ENCODE measurements at regions not wholly inside any gene's neighbourhood (a gene's known extent, or its start where the extent isn't known, plus 50 kb on each side); places are given as distances from the start of the nearest gene placed in this dataset.

DNA sequence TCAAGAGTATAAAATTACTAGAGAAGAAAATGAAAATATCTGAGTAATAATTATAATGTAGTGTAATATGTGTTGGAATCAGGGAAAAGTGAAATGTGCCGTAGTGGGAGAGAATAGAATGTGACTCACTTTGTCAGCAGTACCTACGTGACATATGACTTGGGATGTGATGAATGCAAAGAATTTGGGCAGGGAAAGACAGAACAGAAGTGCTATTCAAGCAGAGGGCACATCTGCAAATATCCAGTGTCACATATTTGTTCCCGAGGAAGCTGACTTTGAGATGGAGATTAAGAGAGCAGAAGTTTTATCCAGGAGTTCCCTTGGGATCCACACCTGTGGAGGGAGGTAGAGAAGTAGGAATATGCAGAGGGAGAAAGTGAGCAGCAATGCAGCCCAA, 69.3 kb upstream of the HS3ST1 start:
- TF ChIP-seq POLR2AphosphoS5 (IDR thresholded peaks at IDR 0.05; ENCODE audit: low read depth, low read length) (no peak), TAF1 (IDR thresholded peaks at IDR 0.05; ENCODE audit: borderline replicate concordance, insufficient read depth, low read length) (no peak), FOXP2 (optimal IDR thresholded peaks at IDR 0.05; ENCODE audit: borderline replicate concordance, extremely low read depth, extremely low read length, insufficient read depth) (no peak), SIN3A (IDR thresholded peaks at IDR 0.05; ENCODE audit: borderline replicate concordance, insufficient read depth, low read length) (no peak), REST (IDR thresholded peaks at IDR 0.05; ENCODE audit: insufficient read depth in 1 of 2, low read depth in 2 of 2, low read length in 2 of 2) (no peak)

DNA sequence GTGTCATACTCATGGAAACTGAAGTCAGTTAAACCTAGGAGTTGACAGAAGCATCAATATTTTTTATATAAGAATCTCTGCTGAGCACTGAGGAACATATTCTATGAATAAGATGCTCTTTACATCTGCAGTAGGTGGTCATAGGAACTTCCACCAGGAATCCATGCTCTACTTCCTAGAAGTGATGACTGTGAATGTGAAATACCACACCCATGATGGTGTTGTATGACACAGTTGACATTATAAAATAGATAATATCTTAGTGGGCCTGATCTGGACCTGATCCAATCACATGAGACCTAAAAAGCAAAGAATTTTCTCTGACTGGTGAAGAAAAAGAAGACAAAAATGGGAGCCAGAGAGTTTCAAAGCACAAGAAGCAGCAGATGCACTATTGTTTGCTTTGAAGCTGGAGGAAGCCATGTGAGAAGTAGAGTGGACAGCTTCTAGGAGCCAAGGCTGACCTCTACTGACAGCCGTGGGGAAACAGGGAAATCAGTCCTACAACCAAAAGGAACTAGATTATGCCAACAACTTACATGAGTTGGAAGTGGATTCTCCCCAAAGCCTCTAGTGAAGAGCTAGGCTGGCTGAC, 68.6 kb upstream of the HS3ST1 start:
- TF ChIP-seq SIN3A (IDR thresholded peaks at IDR 0.05; ENCODE audit: borderline replicate concordance, insufficient read depth, low read length) (no peak), TAF1 (IDR thresholded peaks at IDR 0.05; ENCODE audit: borderline replicate concordance, insufficient read depth, low read length) (no peak), REST (IDR thresholded peaks at IDR 0.05; ENCODE audit: insufficient read depth in 1 of 2, low read depth in 2 of 2, low read length in 2 of 2) (no peak), POLR2AphosphoS5 (IDR thresholded peaks at IDR 0.05; ENCODE audit: low read depth, low read length) (no peak), FOXP2 (optimal IDR thresholded peaks at IDR 0.05; ENCODE audit: borderline replicate concordance, extremely low read depth, extremely low read length, insufficient read depth) (no peak)

DNA sequence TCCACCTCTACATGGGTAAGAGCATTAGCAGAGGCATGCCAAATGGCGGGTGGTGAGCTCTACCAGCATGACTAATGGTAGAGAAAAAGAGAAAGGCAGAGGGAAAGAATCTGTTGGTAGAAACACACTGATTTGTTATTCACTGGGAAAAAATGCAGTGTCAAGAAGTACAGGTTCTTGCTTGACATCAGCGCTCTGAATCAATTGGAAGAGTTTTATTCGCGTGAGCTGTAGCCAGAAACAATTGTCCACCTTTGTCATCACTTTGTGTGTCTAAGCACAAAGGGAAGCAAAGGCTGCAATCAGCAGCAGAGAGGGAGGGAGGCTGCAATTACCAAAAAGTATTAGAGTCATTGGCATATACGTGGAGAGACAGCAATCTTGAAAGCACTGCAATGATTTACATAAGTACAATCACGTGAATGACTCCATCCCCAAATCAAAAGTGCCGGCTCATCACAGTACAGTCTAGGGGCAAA, 67.7 kb upstream of the HS3ST1 start:
- no peak for TF ChIP-seq POLR2AphosphoS5 (IDR thresholded peaks at IDR 0.05; ENCODE audit: low read depth, low read length)
- no peak for TF ChIP-seq SIN3A (IDR thresholded peaks at IDR 0.05; ENCODE audit: borderline replicate concordance, insufficient read depth, low read length)
- no peak for TF ChIP-seq REST (IDR thresholded peaks at IDR 0.05; ENCODE audit: insufficient read depth in 1 of 2, low read depth in 2 of 2, low read length in 2 of 2)
- no peak for TF ChIP-seq FOXP2 (optimal IDR thresholded peaks at IDR 0.05; ENCODE audit: borderline replicate concordance, extremely low read depth, extremely low read length, insufficient read depth)
- no peak for TF ChIP-seq TAF1 (IDR thresholded peaks at IDR 0.05; ENCODE audit: borderline replicate concordance, insufficient read depth, low read length)

- TF ChIP-seq SIN3A (IDR thresholded peaks at IDR 0.05; ENCODE audit: borderline replicate concordance, insufficient read depth, low read length) (no peak), POLR2AphosphoS5 (IDR thresholded peaks at IDR 0.05; ENCODE audit: low read depth, low read length) (no peak), FOXP2 (optimal IDR thresholded peaks at IDR 0.05; ENCODE audit: borderline replicate concordance, extremely low read depth, extremely low read length, insufficient read depth) (no peak), REST (IDR thresholded peaks at IDR 0.05; ENCODE audit: insufficient read depth in 1 of 2, low read depth in 2 of 2, low read length in 2 of 2) (no peak), TAF1 (IDR thresholded peaks at IDR 0.05; ENCODE audit: borderline replicate concordance, insufficient read depth, low read length) (no peak)
These were observed 67.1 kb upstream of the HS3ST1 start for GRCh38 chr4:11495818-11496217.
